ENCODE measurements at regions not wholly inside any gene's neighbourhood (a gene's known extent, or its start where the extent isn't known, plus 50 kb on each side); places are given as distances from the start of the nearest gene placed in this dataset.

DNA sequence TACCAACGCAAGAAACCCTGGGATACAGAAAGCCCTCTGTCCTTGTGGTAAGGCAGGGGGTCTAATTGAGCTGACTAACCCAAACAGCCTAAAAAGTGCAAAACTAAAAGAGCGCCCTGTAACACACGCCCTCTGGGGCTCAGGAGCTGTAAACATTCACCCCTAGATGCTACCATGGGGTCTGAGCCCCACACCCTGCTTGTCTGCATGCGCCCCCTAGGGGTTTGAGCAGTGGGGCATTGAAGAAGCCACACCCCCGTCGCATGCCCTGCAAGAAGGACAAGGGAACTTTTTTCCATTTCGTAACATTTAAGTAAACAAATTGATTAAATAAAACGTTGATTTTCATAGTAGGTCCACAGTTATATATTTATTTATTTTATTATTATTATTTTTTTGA lies 616.9 kb upstream of the MAN1A1 start:
- no peaks in the 10 kb centered on the region for H3K27me3 ChIP-seq
- 84 to 86% methylated on average over 8 of the region's 8 CpGs for WGBS, 2 donors
- intact Hi-C loops (cut with DNase I) = no loop called here
- no peak for TF ChIP-seq POLR2AphosphoS5 (IDR thresholded peaks at IDR 0.05)
- TF ChIP-seq, protein P1, sequence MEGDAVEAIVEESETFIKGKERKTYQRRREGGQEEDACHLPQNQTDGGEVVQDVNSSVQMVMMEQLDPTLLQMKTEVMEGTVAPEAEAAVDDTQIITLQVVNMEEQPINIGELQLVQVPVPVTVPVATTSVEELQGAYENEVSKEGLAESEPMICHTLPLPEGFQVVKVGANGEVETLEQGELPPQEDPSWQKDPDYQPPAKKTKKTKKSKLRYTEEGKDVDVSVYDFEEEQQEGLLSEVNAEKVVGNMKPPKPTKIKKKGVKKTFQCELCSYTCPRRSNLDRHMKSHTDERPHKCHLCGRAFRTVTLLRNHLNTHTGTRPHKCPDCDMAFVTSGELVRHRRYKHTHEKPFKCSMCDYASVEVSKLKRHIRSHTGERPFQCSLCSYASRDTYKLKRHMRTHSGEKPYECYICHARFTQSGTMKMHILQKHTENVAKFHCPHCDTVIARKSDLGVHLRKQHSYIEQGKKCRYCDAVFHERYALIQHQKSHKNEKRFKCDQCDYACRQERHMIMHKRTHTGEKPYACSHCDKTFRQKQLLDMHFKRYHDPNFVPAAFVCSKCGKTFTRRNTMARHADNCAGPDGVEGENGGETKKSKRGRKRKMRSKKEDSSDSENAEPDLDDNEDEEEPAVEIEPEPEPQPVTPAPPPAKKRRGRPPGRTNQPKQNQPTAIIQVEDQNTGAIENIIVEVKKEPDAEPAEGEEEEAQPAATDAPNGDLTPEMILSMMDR (IDR thresholded peaks at IDR 0.05) = no peak
- TF ChIP-seq POLR2A (IDR thresholded peaks at IDR 0.05) = no peak
- TF ChIP-seq EP300 (IDR thresholded peaks at IDR 0.05) = no peak
- H3K9me3 ChIP-seq = no peaks in the 10 kb centered on the region
- no peak overlapping the region for H3K27ac ChIP-seq
- H3K36me3 ChIP-seq = no peaks in the 10 kb centered on the region
- no peaks in the 10 kb centered on the region for H3K4me1 ChIP-seq
- H3K4me3 ChIP-seq = no peak overlapping the region
- no peak for DNase-seq

- DNase-seq = no peak
- Histone ChIP-seq H3K9me3 (no peaks in the 10 kb centered on the region), H3K4me3 (no peak overlapping the region), H3K36me3 (no peaks in the 10 kb centered on the region), H3K27me3 (no peaks in the 10 kb centered on the region), H3K27ac (no peak overlapping the region), H3K4me1 (no peaks in the 10 kb centered on the region)
- intact Hi-C loops (cut with DNase I) = no loop called here
- 94 to 95% methylated on average over 10 of the region's 10 CpGs for WGBS, 2 donors
- TF ChIP-seq EP300 (IDR thresholded peaks at IDR 0.05) (no peak), POLR2AphosphoS5 (IDR thresholded peaks at IDR 0.05) (no peak), POLR2A (IDR thresholded peaks at IDR 0.05) (no peak)
- TF ChIP-seq, protein P1 (IDR thresholded peaks at IDR 0.05) = no peak
Measured at GRCh38 chr6:119965900-119966299, 616.3 kb upstream of the MAN1A1 start.

GRCh38 chr6:119965008-119965407 lies 615.4 kb upstream of the MAN1A1 start:
- no peaks in the 10 kb centered on the region for H3K27me3 ChIP-seq
- no peak overlapping the region for H3K4me3 ChIP-seq
- 74 to 76% methylated on average over 1 of the region's 1 CpG for WGBS, 2 donors
- no peaks in the 10 kb centered on the region for H3K36me3 ChIP-seq
- H3K27ac ChIP-seq = no peak overlapping the region
- TF ChIP-seq POLR2A (IDR thresholded peaks at IDR 0.05) (no peak), POLR2AphosphoS5 (IDR thresholded peaks at IDR 0.05) (no peak), EP300 (IDR thresholded peaks at IDR 0.05) (no peak)
- TF ChIP-seq, protein P1 (IDR thresholded peaks at IDR 0.05) = no peak
- H3K9me3 ChIP-seq = no peaks in the 10 kb centered on the region
- intact Hi-C loops (cut with DNase I) = no loop called here
- no peak for DNase-seq
- peaks cover 0 to 5% (median 0%) of the 10 kb centered on the region in 4 donors for H3K4me1 ChIP-seq

GRCh38 chr6:119962505-119962904 lies 612.9 kb upstream of the MAN1A1 start:
- intact Hi-C loops (cut with DNase I) = no loop called here
- no peak for TF ChIP-seq POLR2AphosphoS5 (IDR thresholded peaks at IDR 0.05)
- no peak for TF ChIP-seq POLR2A (IDR thresholded peaks at IDR 0.05)
- no peak for TF ChIP-seq EP300 (IDR thresholded peaks at IDR 0.05)
- TF ChIP-seq, protein P1 (IDR thresholded peaks at IDR 0.05) = no peak
- 93 to 94% methylated on average over 2 of the region's 2 CpGs for WGBS, 2 donors

GRCh38 chr6:119961450-119961849 lies 611.9 kb upstream of the MAN1A1 start:
- DNase-seq = no peak
- no peak overlapping the region for H3K27ac ChIP-seq
- intact Hi-C loops (cut with DNase I) = no loop called here
- TF ChIP-seq POLR2AphosphoS5 (IDR thresholded peaks at IDR 0.05) (no peak), EP300 (IDR thresholded peaks at IDR 0.05) (no peak), POLR2A (IDR thresholded peaks at IDR 0.05) (no peak)
- TF ChIP-seq, protein P1 (IDR thresholded peaks at IDR 0.05) = no peak
- H3K36me3 ChIP-seq = no peaks in the 10 kb centered on the region
- WGBS, 2 donors = 92 to 94% methylated on average over 2 of the region's 2 CpGs
- peaks cover 0 to 5% (median 0%) of the 10 kb centered on the region in 4 donors for H3K4me1 ChIP-seq
- no peak overlapping the region for H3K4me3 ChIP-seq
- H3K27me3 ChIP-seq = no peaks in the 10 kb centered on the region
- H3K9me3 ChIP-seq = no peaks in the 10 kb centered on the region

More at GRCh38 chr6:119962505-119962904, 612.9 kb upstream of the MAN1A1 start:
- no peaks in the 10 kb centered on the region for H3K36me3 ChIP-seq
- DNase-seq = no peak
- H3K4me3 ChIP-seq = no peak overlapping the region
- H3K27me3 ChIP-seq = no peaks in the 10 kb centered on the region
- H3K9me3 ChIP-seq = no peaks in the 10 kb centered on the region
- H3K27ac ChIP-seq = no peak overlapping the region
- H3K4me1 ChIP-seq = peaks cover 0 to 5% (median 0%) of the 10 kb centered on the region in 4 donors

Data from sigmoid colon (tissue), 6 donors.